ENCODE measurements at regions not wholly inside any gene's neighbourhood (a gene's known extent, or its start where the extent isn't known, plus 50 kb on each side); places are given as distances from the start of the nearest gene placed in this dataset.
"Not testable (repeated sequence)": the region's sequence is repeated elsewhere in the genome, so short reads cannot be mapped to it uniquely, and the experiment has no call there.

- intact Hi-C loops (cut with micrococcal nuclease): no loop called here
- no peak overlapping the region for H3K4me3 Mint-ChIP-seq
- H3K4me1 Mint-ChIP-seq (ENCODE audit: low read depth): no peaks in the 10 kb centered on the region
- H3K27ac Mint-ChIP-seq: no peak overlapping the region
- no peaks in the 10 kb centered on the region for H3K9me3 Mint-ChIP-seq
- DNase-seq: no peak
- CTCF ChIA-PET: interaction anchor here (0.9 kb wide), 1 partner anchor 11 kb away, joined by 3 read pairs; no protein-coding TSS in a partner anchor
- peaks cover 5% of the 10 kb centered on the region for H3K27me3 Mint-ChIP-seq (ENCODE audit: low read depth)
- no peaks in the 10 kb centered on the region for H3K36me3 Mint-ChIP-seq (ENCODE audit: low read depth)
Observed at GRCh38 chr3:39664931-39665330, 144.5 kb upstream of the MYRIP start.

- Mint-ChIP-seq H3K27ac (no peak overlapping the region), H3K9me3 (no peaks in the 10 kb centered on the region), H3K4me3 (no peak overlapping the region), H3K27me3 (ENCODE audit: low read depth) (peaks cover 5% of the 10 kb centered on the region), H3K4me1 (ENCODE audit: low read depth) (no peaks in the 10 kb centered on the region), H3K36me3 (ENCODE audit: low read depth) (no peaks in the 10 kb centered on the region)
- DNase-seq: no peak
- intact Hi-C loops (cut with micrococcal nuclease): no loop called here
- CTCF ChIA-PET: interaction anchor here (0.9 kb wide), 1 partner anchor 12 kb away, joined by 3 read pairs; no protein-coding TSS in a partner anchor
Observed at GRCh38 chr3:39665441-39665840, 144.0 kb upstream of the MYRIP start.

- intact Hi-C loops (cut with micrococcal nuclease): no loop called here
- no peak overlapping the region for H3K27ac Mint-ChIP-seq
- H3K27me3 Mint-ChIP-seq (ENCODE audit: low read depth): peaks cover 7% of the 10 kb centered on the region
- no peaks in the 10 kb centered on the region for H3K4me1 Mint-ChIP-seq (ENCODE audit: low read depth)
- H3K9me3 Mint-ChIP-seq: no peaks in the 10 kb centered on the region
- no peak overlapping the region for H3K4me3 Mint-ChIP-seq
- CTCF ChIA-PET: interaction anchor here (1.3 kb wide), 1 partner anchor 29 kb away, joined by 3 read pairs; no protein-coding TSS in a partner anchor
- H3K36me3 Mint-ChIP-seq (ENCODE audit: low read depth): no peaks in the 10 kb centered on the region
- no peak for DNase-seq
Observed at GRCh38 chr3:39668420-39668819, 141.0 kb upstream of the MYRIP start.

GRCh38 chr3:39671116-39671515, 138.3 kb upstream of the MYRIP start:
- H3K4me1 Mint-ChIP-seq (ENCODE audit: low read depth): no peaks in the 10 kb centered on the region
- peaks cover 5% of the 10 kb centered on the region for H3K27me3 Mint-ChIP-seq (ENCODE audit: low read depth)
- no peak overlapping the region for H3K4me3 Mint-ChIP-seq
- DNase-seq: no peak
- CTCF ChIA-PET: interaction anchor here (0.7 kb wide), 1 partner anchor 325 kb away, joined by 3 read pairs; no protein-coding TSS in a partner anchor
- intact Hi-C loops (cut with micrococcal nuclease): no loop called here
- no peaks in the 10 kb centered on the region for H3K36me3 Mint-ChIP-seq (ENCODE audit: low read depth)
- peaks cover 2% of the 10 kb centered on the region for H3K9me3 Mint-ChIP-seq
- no peak overlapping the region for H3K27ac Mint-ChIP-seq

- Mint-ChIP-seq H3K9me3 (peaks cover 2% of the 10 kb centered on the region), H3K4me1 (ENCODE audit: low read depth) (no peaks in the 10 kb centered on the region), H3K27me3 (ENCODE audit: low read depth) (peaks cover 5% of the 10 kb centered on the region), H3K36me3 (ENCODE audit: low read depth) (no peaks in the 10 kb centered on the region), H3K4me3 (no peak overlapping the region), H3K27ac (no peak overlapping the region)
- CTCF ChIA-PET: interaction anchor here (0.6 kb wide), 2 partner anchors 59 to 457 kb away, joined by 3 read pairs; no protein-coding TSS in a partner anchor
- intact Hi-C loops (cut with micrococcal nuclease): no loop called here
- DNase-seq: no peak
Observed at GRCh38 chr3:39671600-39671999, 137.8 kb upstream of the MYRIP start.

GRCh38 chr3:39705351-39705900, 104.0 kb upstream of the MYRIP start:
- Mint-ChIP-seq H3K9me3 (no peaks in the 10 kb centered on the region), H3K4me1 (ENCODE audit: low read depth) (no peaks in the 10 kb centered on the region), H3K27ac (no peak overlapping the region), H3K27me3 (ENCODE audit: low read depth) (peaks cover 3% of the 10 kb centered on the region), H3K36me3 (ENCODE audit: low read depth) (no peaks in the 10 kb centered on the region), H3K4me3 (no peak overlapping the region)
- CTCF ChIA-PET: interaction anchor here (0.8 to 1.5 kb wide), 4 partner anchors 10 to 107 kb away, joined by 3 read pairs; no protein-coding TSS in a partner anchor
- no peak for DNase-seq
- intact Hi-C loops (cut with micrococcal nuclease): no loop called here

- Mint-ChIP-seq H3K9me3 (no peaks in the 10 kb centered on the region), H3K36me3 (ENCODE audit: low read depth) (no peaks in the 10 kb centered on the region), H3K27ac (no peak overlapping the region), H3K4me3 (no peak overlapping the region), H3K27me3 (ENCODE audit: low read depth) (peaks cover 3% of the 10 kb centered on the region), H3K4me1 (ENCODE audit: low read depth) (no peaks in the 10 kb centered on the region)
- intact Hi-C loops (cut with micrococcal nuclease): loop anchor here (1.0 kb wide), 2 partner anchors 472 to 610 kb away; no protein-coding TSS in a partner anchor
- no peak for DNase-seq
- CTCF ChIA-PET: interaction anchor here (0.7 kb wide), 1 partner anchor 9 kb away, joined by 3 read pairs; no protein-coding TSS in a partner anchor
Observed at GRCh38 chr3:39707314-39707909, 102.0 kb upstream of the MYRIP start.

GRCh38 chr3:39712413-39713048, 96.9 kb upstream of the MYRIP start:
- H3K4me3 Mint-ChIP-seq: no peak overlapping the region
- H3K36me3 Mint-ChIP-seq (ENCODE audit: low read depth): no peaks in the 10 kb centered on the region
- no peak for DNase-seq
- H3K4me1 Mint-ChIP-seq (ENCODE audit: low read depth): no peaks in the 10 kb centered on the region
- H3K9me3 Mint-ChIP-seq: no peaks in the 10 kb centered on the region
- H3K27me3 Mint-ChIP-seq (ENCODE audit: low read depth): peaks cover 5% of the 10 kb centered on the region
- CTCF ChIA-PET: no interaction called here
- intact Hi-C loops (cut with micrococcal nuclease): no loop called here
- H3K27ac Mint-ChIP-seq: no peak overlapping the region

GRCh38 chr3:39713341-39713740, 96.1 kb upstream of the MYRIP start:
- H3K9me3 Mint-ChIP-seq; intact Hi-C loops (cut with micrococcal nuclease); DNase-seq; H3K4me3 Mint-ChIP-seq; H3K4me1 Mint-ChIP-seq (ENCODE audit: low read depth); H3K36me3 Mint-ChIP-seq (ENCODE audit: low read depth); H3K27ac Mint-ChIP-seq; H3K27me3 Mint-ChIP-seq (ENCODE audit: low read depth); CTCF ChIA-PET: not testable (repeated sequence)

GRCh38 chr3:39716849-39717248, 92.6 kb upstream of the MYRIP start:
- peaks cover 7% of the 10 kb centered on the region for H3K27me3 Mint-ChIP-seq (ENCODE audit: low read depth)
- no peaks in the 10 kb centered on the region for H3K9me3 Mint-ChIP-seq
- intact Hi-C loops (cut with micrococcal nuclease): no loop called here
- no peaks in the 10 kb centered on the region for H3K4me1 Mint-ChIP-seq (ENCODE audit: low read depth)
- CTCF ChIA-PET: interaction anchor here (0.6 kb wide), 1 partner anchor 10 kb away, joined by 3 read pairs; no protein-coding TSS in a partner anchor
- H3K36me3 Mint-ChIP-seq (ENCODE audit: low read depth): no peaks in the 10 kb centered on the region
- no peak overlapping the region for H3K4me3 Mint-ChIP-seq
- H3K27ac Mint-ChIP-seq: no peak overlapping the region
- DNase-seq: no peak

- Mint-ChIP-seq H3K27me3 (ENCODE audit: low read depth) (peaks cover 5% of the 10 kb centered on the region), H3K4me3 (no peak overlapping the region), H3K9me3 (no peaks in the 10 kb centered on the region), H3K27ac (no peak overlapping the region), H3K36me3 (ENCODE audit: low read depth) (no peaks in the 10 kb centered on the region), H3K4me1 (ENCODE audit: low read depth) (no peaks in the 10 kb centered on the region)
- DNase-seq: no peak
- CTCF ChIA-PET: interaction anchor here (1.4 kb wide), 1 partner anchor 13 kb away, joined by 3 read pairs; no protein-coding TSS in a partner anchor
- intact Hi-C loops (cut with micrococcal nuclease): no loop called here
Observed at GRCh38 chr3:39718674-39719595, 90.5 kb upstream of the MYRIP start.

GRCh38 chr3:39721076-39721475, 88.3 kb upstream of the MYRIP start:
- intact Hi-C loops (cut with micrococcal nuclease): loop anchor here (5.0 kb wide), 1 partner anchor 271 kb away; no protein-coding TSS in a partner anchor
- peaks cover 2% of the 10 kb centered on the region for H3K27me3 Mint-ChIP-seq (ENCODE audit: low read depth)
- no peaks in the 10 kb centered on the region for H3K36me3 Mint-ChIP-seq (ENCODE audit: low read depth)
- H3K4me3 Mint-ChIP-seq: no peak overlapping the region
- no peak for DNase-seq
- H3K4me1 Mint-ChIP-seq (ENCODE audit: low read depth): no peaks in the 10 kb centered on the region
- CTCF ChIA-PET: no interaction called here
- no peaks in the 10 kb centered on the region for H3K9me3 Mint-ChIP-seq
- no peak overlapping the region for H3K27ac Mint-ChIP-seq
